Activated T-helper 2 cell treated with anti-CD3 and anti-CD28 coated beads, Interferon-gamma antibody, Interleukin-2, Interleukin-4, amounts not matched to agents 10 μg/mL and 5 μg/mL and 100 μg/mL, durations not matched to agents 14 hours and 24 hours and 36 hours (primary cell): ENCODE measurements at regions not wholly inside any gene's neighbourhood (a gene's known extent, or its start where the extent isn't known, plus 50 kb on each side); places are given as distances from the start of the nearest gene placed in this dataset.

Source experiments
- DNase-seq: peaks from one replicate; pipeline ENCODE4 v3.0.0; 2021; ENCODE audit warnings: low spot score
- H3K27ac Mint-ChIP-seq: one replicate; pipeline ENCODE4 v1.8.0; 2021; ENCODE audit warnings: mixed read lengths
- H3K27me3 Mint-ChIP-seq: one replicate; pipeline ENCODE4 v1.8.0; 2021; ENCODE audit warnings: low read depth, mixed read lengths
- H3K36me3 Mint-ChIP-seq: one replicate; pipeline ENCODE4 v1.8.0; 2021; ENCODE audit warnings: low read depth, mixed read lengths
- H3K4me1 Mint-ChIP-seq: one replicate; pipeline ENCODE4 v1.8.0; 2021; ENCODE audit warnings: low read depth, mixed read lengths
- H3K4me3 Mint-ChIP-seq: one replicate; pipeline ENCODE4 v1.8.0; 2021; ENCODE audit warnings: low read depth, mild to moderate bottlenecking, moderate library complexity, mixed read lengths
- H3K9me3 Mint-ChIP-seq: one replicate; pipeline ENCODE4 v1.8.0; 2021; ENCODE audit warnings: mixed read lengths
- intact Hi-C: fragments of 100-400 bp; cut with micrococcal nuclease; formaldehyde crosslinking; loops from one replicate; pipeline ENCODE4 v1.15.1; 2023

DNA sequence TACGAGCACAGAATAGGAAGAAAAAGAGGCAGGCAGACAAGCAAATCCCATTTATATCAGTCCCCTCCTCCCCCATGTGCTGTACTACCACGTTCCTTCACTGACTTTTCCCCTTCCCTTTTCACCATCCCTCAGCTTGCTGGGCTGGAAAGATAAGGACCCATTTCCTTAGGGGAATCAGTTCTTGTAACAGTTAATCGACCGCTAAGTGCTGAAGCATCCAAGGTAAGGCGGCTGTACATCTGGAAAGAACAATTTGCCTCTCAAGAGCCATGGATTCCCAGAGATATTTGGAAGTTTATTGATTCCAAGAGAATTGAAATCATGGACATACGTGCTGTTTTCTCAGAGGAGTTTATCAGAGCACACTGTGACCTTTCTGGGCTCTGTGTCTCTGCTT is 1688.0 kb downstream of the STIM2 start:
- H3K36me3 Mint-ChIP-seq, result no peaks in the 10 kb centered on the region
- no peak overlapping the region for H3K4me3 Mint-ChIP-seq
- H3K4me1 Mint-ChIP-seq, result no peaks in the 10 kb centered on the region
- H3K27me3 Mint-ChIP-seq, result no peaks in the 10 kb centered on the region
- intact Hi-C loops, result no loop called here
- H3K27ac Mint-ChIP-seq, result no peak overlapping the region
- peaks cover 18% of the 10 kb centered on the region for H3K9me3 Mint-ChIP-seq
- no peak for DNase-seq

DNA sequence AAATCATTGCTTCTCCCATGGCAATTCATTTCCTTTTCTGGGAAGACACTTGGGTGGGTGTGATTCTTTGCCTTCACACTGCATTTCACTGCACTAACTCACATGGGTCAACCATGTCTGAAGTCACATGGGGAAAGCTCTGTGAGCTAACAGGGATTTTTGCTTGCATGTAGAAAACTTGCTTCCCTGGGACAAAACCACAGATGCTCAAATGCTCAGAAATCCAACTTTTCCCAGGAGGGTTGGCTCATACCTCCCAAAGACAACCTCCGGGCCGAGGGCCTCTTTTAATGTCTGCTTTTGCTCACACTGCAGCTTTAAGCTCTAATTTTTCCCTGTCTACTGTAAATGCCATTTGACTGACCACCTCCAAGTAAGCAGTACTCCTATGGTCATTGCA is 1695.2 kb downstream of the STIM2 start:
- H3K4me1 Mint-ChIP-seq, result no peaks in the 10 kb centered on the region

GRCh38 chr4:28557755-28558154 is 1697.1 kb downstream of the STIM2 start:
- Mint-ChIP-seq H3K27me3 (no peaks in the 10 kb centered on the region), H3K4me1 (no peaks in the 10 kb centered on the region), H3K4me3 (no peak overlapping the region), H3K9me3 (peaks cover 32% of the 10 kb centered on the region), H3K36me3 (no peaks in the 10 kb centered on the region), H3K27ac (no peak overlapping the region)
- DNase-seq, result no peak
- intact Hi-C loops, result no loop called here

More for the DNA sequence above, 1695.2 kb downstream of the STIM2 start:
- Mint-ChIP-seq H3K4me3 (no peak overlapping the region), H3K27me3 (no peaks in the 10 kb centered on the region), H3K9me3 (peaks cover 28% of the 10 kb centered on the region), H3K27ac (no peak overlapping the region), H3K36me3 (no peaks in the 10 kb centered on the region)
- no peak for DNase-seq
- intact Hi-C loops, result no loop called here

DNA sequence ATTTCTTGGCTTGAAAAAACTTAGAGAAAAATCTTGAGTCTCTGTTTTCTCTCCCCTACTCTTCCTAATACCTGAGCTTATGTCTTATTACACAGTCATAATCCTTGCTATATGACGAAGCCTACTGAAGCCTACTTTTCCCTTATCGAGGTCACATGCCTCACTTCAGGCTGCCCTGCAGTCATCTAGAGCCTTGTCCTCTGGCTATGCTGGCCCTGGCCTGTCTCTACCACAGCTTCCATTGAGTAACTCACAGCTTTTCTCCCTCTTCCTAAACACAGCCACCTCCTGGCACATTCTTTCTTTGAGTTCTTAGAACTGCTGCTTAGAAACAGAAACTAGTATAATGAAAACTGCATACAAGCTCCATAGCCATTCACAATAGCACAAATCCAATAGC is 1698.3 kb downstream of the STIM2 start:
- no peaks in the 10 kb centered on the region for H3K36me3 Mint-ChIP-seq
- no peak overlapping the region for H3K4me3 Mint-ChIP-seq
- no peaks in the 10 kb centered on the region for H3K27me3 Mint-ChIP-seq
- H3K4me1 Mint-ChIP-seq, result no peaks in the 10 kb centered on the region
- DNase-seq, result no peak
- H3K9me3 Mint-ChIP-seq, result peaks cover 25% of the 10 kb centered on the region
- no peak overlapping the region for H3K27ac Mint-ChIP-seq
- intact Hi-C loops, result no loop called here

- intact Hi-C loops, result no loop called here
- DNase-seq, result no peak
- H3K27ac Mint-ChIP-seq, result no peak overlapping the region
- H3K27me3 Mint-ChIP-seq, result no peaks in the 10 kb centered on the region
- H3K9me3 Mint-ChIP-seq, result peaks cover 37% of the 10 kb centered on the region
- H3K4me1 Mint-ChIP-seq, result no peaks in the 10 kb centered on the region
- no peak overlapping the region for H3K4me3 Mint-ChIP-seq
- no peaks in the 10 kb centered on the region for H3K36me3 Mint-ChIP-seq
Measured at GRCh38 chr4:28562913-28563312, 1702.3 kb downstream of the STIM2 start.

DNA sequence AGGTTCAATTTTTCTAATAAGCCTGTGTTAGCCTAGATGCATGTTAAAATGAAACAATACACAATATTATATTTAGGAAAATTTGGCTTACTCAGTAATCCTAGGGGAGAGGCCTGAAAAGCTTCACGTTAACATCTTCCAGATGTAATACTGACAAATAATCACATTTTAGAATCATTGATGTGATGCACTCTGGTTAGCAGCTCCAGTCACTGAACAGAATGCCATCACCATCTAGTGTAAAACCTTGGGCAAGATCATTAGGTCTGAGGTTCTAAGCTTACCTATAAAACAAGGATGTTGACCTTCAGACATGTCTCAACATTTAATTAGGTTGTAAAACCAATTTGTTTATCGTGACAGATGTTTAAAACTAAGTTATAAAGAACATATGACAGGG is 1704.8 kb downstream of the STIM2 start:
- DNase-seq, result no peak
- Mint-ChIP-seq H3K4me3 (no peak overlapping the region), H3K36me3 (no peaks in the 10 kb centered on the region), H3K27me3 (no peaks in the 10 kb centered on the region), H3K9me3 (peaks cover 46% of the 10 kb centered on the region), H3K27ac (no peak overlapping the region), H3K4me1 (no peaks in the 10 kb centered on the region)
- intact Hi-C loops, result no loop called here

DNA sequence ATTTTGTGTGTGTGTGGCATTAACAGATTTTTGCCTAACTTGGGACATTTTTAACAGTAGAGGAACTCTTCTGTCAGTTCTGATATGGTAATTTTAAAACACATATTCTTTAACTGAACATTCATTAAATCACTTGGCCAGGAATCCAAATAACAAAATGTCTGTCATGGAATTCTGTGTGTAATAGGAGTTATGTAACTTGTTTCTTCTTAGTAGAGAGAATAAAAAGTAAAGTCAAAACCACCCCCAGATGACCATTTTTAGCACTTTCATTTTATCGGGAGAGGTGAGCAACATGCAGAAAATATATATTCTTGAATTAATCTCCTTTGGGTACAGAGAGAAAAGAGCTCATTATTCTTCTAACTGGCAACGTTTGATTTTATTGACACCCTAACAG is 1740.3 kb downstream of the STIM2 start:
- no peak overlapping the region for H3K4me3 Mint-ChIP-seq
- DNase-seq, result no peak
- peaks cover 25% of the 10 kb centered on the region for H3K9me3 Mint-ChIP-seq
- H3K27ac Mint-ChIP-seq, result no peak overlapping the region
- H3K36me3 Mint-ChIP-seq, result no peaks in the 10 kb centered on the region
- H3K4me1 Mint-ChIP-seq, result no peaks in the 10 kb centered on the region
- intact Hi-C loops, result no loop called here
- H3K27me3 Mint-ChIP-seq, result no peaks in the 10 kb centered on the region

- H3K9me3 Mint-ChIP-seq, result peaks cover 28% of the 10 kb centered on the region
- intact Hi-C loops, result no loop called here
- no peak overlapping the region for H3K27ac Mint-ChIP-seq
- no peaks in the 10 kb centered on the region for H3K36me3 Mint-ChIP-seq
- DNase-seq, result no peak
- H3K27me3 Mint-ChIP-seq, result no peaks in the 10 kb centered on the region
- no peaks in the 10 kb centered on the region for H3K4me1 Mint-ChIP-seq
- H3K4me3 Mint-ChIP-seq, result no peak overlapping the region
Measured at GRCh38 chr4:28621591-28621990, 1761.0 kb downstream of the STIM2 start.

DNA sequence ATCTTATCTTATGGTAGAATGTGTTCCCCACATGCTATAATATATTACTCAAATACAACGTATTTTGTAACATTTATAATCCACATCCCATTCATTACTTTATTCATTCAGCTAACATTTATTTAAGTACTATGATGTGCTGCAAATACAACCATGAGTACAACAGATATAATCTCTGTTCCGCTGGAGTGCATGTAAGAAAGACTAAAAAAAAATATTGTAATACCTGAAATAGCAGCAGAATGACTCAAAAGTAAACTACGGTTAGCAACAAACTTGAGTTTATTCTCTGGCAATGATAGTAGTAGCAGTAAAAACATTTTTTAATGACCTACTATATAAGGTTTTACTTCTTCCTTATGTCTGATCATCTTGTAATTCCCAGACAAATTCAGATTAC is 1776.3 kb downstream of the STIM2 start:
- H3K4me1 Mint-ChIP-seq, result no peaks in the 10 kb centered on the region
- no peaks in the 10 kb centered on the region for H3K27me3 Mint-ChIP-seq
- peaks cover 29% of the 10 kb centered on the region for H3K9me3 Mint-ChIP-seq
- H3K27ac Mint-ChIP-seq, result no peak overlapping the region
- no peak overlapping the region for H3K4me3 Mint-ChIP-seq
- intact Hi-C loops, result no loop called here
- no peaks in the 10 kb centered on the region for H3K36me3 Mint-ChIP-seq
- DNase-seq, result no peak

DNA sequence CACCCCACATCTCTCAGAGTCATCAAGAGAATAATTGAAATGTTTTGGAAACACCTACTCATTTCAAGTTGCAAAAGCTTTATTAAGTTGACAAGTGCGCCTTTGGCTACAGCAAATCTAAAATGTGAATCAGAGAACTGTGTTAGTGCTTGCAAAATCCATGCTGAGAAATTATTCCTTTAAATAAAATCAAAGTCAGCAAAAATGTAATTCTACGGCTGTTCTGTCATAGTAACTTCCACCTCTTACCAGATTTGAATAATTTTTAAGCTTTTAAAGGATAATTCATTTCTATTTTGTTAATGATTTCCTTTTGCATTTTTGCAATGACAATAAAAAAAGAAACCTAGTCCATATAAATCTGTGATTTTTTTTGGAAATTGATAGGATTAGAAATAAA is 1779.1 kb downstream of the STIM2 start:
- no peaks in the 10 kb centered on the region for H3K4me1 Mint-ChIP-seq
- H3K4me3 Mint-ChIP-seq, result no peak overlapping the region
- H3K27me3 Mint-ChIP-seq, result no peaks in the 10 kb centered on the region
- intact Hi-C loops, result no loop called here
- peaks cover 16% of the 10 kb centered on the region for H3K9me3 Mint-ChIP-seq
- no peak for DNase-seq
- no peak overlapping the region for H3K27ac Mint-ChIP-seq
- H3K36me3 Mint-ChIP-seq, result no peaks in the 10 kb centered on the region

- H3K36me3 Mint-ChIP-seq, result no peaks in the 10 kb centered on the region
- H3K27ac Mint-ChIP-seq, result no peak overlapping the region
- no peak overlapping the region for H3K4me3 Mint-ChIP-seq
- DNase-seq, result no peak
- H3K9me3 Mint-ChIP-seq, result peaks cover 35% of the 10 kb centered on the region
- intact Hi-C loops, result no loop called here
- no peaks in the 10 kb centered on the region for H3K4me1 Mint-ChIP-seq
- no peaks in the 10 kb centered on the region for H3K27me3 Mint-ChIP-seq
Measured at GRCh38 chr4:28654618-28655017, 1794.0 kb downstream of the STIM2 start.

DNA sequence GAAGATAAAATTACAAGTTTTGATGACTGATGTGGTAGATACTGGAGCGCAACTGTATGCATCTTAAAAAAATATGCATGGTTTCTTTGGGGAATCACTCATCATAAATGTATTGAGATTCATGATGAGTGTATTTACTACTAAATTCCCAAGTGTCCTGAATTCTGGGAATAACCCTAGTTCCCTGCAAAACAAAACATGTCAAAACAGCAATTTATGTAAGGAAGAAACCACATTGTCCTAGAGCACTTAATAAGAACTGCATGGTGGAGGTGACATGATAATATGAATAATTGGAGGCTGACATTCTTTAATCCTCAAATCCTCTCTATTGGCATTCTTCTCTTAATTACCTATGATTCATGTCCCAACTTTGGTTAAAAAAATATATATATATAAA is 1804.7 kb downstream of the STIM2 start:
- Mint-ChIP-seq H3K27me3 (no peaks in the 10 kb centered on the region), H3K4me3 (no peak overlapping the region), H3K36me3 (no peaks in the 10 kb centered on the region), H3K27ac (no peak overlapping the region), H3K4me1 (no peaks in the 10 kb centered on the region), H3K9me3 (peaks cover 31% of the 10 kb centered on the region)
- DNase-seq, result no peak
- intact Hi-C loops, result no loop called here

DNA sequence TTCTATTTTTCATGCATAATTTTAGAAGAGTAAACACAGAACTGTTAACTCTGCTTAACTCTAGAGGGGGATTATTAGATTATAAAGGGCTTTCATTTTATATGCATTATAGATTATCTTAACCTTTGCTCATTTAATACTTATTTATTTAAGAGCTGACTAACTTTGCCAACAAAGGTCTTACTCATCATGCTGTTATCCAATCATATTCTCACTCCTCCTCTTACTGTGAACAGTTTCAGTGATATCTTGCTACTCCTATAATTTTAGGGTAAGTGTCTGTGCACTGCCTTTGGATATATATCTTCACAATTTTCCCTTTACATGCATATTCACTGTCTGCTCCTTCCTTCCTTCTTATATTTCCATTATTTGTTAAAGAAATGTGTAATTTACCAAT is 1814.9 kb downstream of the STIM2 start:
- intact Hi-C loops, result no loop called here
- no peak overlapping the region for H3K4me3 Mint-ChIP-seq
- H3K27ac Mint-ChIP-seq, result no peak overlapping the region
- H3K27me3 Mint-ChIP-seq, result no peaks in the 10 kb centered on the region
- DNase-seq, result no peak
- peaks cover 22% of the 10 kb centered on the region for H3K9me3 Mint-ChIP-seq
- H3K36me3 Mint-ChIP-seq, result no peaks in the 10 kb centered on the region
- H3K4me1 Mint-ChIP-seq, result no peaks in the 10 kb centered on the region

- no peak overlapping the region for H3K4me3 Mint-ChIP-seq
- intact Hi-C loops, result no loop called here
Measured at GRCh38 chr4:28677808-28678207, 1817.2 kb downstream of the STIM2 start.

More at GRCh38 chr4:28677808-28678207, 1817.2 kb downstream of the STIM2 start:
- Mint-ChIP-seq H3K27ac (no peak overlapping the region), H3K27me3 (no peaks in the 10 kb centered on the region), H3K4me1 (no peaks in the 10 kb centered on the region), H3K36me3 (no peaks in the 10 kb centered on the region), H3K9me3 (peaks cover 4% of the 10 kb centered on the region)
- no peak for DNase-seq
